HCT116 (cell line): ENCODE measurements at regions not wholly inside any gene's neighbourhood (a gene's known extent, or its start where the extent isn't known, plus 50 kb on each side); places are given as distances from the start of the nearest gene placed in this dataset.

Experiments used
- ATAC-seq: fragments of 200-7000 bp; cut with Tn5 transposase; 2 replicates; pipeline ENCODE4 v1.9.1; 2020; ENCODE audit warnings: mild to moderate bottlenecking, moderate library complexity
- BruUV-seq: library from RNA; stranded (reverse); fragments of 400-500 nt; replicated peaks from 2 replicates; lab custom pipeline; 2021; lab: Mats Ljungman, UMichigan
- CTCF ChIA-PET: fragments of 300-600 bp; sonication (Branson Sonifier 250); formaldehyde crosslinking; loops from one replicate; lab custom pipeline; 2021; ENCODE audit warnings: antibody characterized with exemption; lab: Charles Lee
- POLR2A ChIA-PET: fragments of 300-600, 350-600 bp; sonication (Branson Sonifier 250); formaldehyde crosslinking; loops from one replicate; lab custom pipeline; 2021; ENCODE audit warnings: antibody characterized with exemption; lab: Charles Lee
- RAD21 ChIA-PET, 2 experiments: fragments of 300-600 bp; sonication (Branson Sonifier 250); formaldehyde crosslinking; loops; one replicate each; lab custom pipeline; 2023; ENCODE audit warnings: low total read pairs in 2 of 2; ENCODE audit not compliant: uncharacterized antibody in 2 of 2, unreplicated experiment in 2 of 2, low non-redundant PET in 1 of 2; lab: Charles Lee
- DNase-seq: peaks from one replicate; pipeline ENCODE4 v3.0.0-alpha.2; 2010; ENCODE audit warnings: low read depth, low spot score
- H2AFZ ChIP-seq: fragments of 200-600 bp; shearing (Covaris generic), sonication (generic); 2 replicates; pipeline ENCODE4 v1.6.1; 2017; ENCODE audit warnings: low read depth, mixed run types, mixed read lengths, antibody characterized with exemption, low read length; ENCODE audit not compliant: poor library complexity, severe bottlenecking
- H3K27ac ChIP-seq: 2 replicates; pipeline ENCODE4 v1.5.1; 2012; ENCODE audit warnings: low read depth, low read length
- H3K27me3 ChIP-seq: fragments of 200-600 bp; sonication (generic); 2 replicates; pipeline ENCODE4 v1.6.1; 2016; ENCODE audit warnings: mixed run types, low read length, mixed read lengths; ENCODE audit not compliant: insufficient read depth
- H3K36me3 ChIP-seq, 2 experiments: fragments of 200-500 bp in 1 of 2; fragments of 200-600 bp in 1 of 2; sonication (Bioruptor generic) in 1 of 2; sonication (generic) in 1 of 2; 2 replicates each; pipeline versions ENCODE4 v1.5.1 to v1.6.1; 2014 to 2016; ENCODE audit warnings: low read length in 2 of 2, inconsistent platforms in 1 of 2, mixed read lengths in 1 of 2, mixed run types in 1 of 2; ENCODE audit not compliant: insufficient read depth in 2 of 2, control insufficient read depth in 1 of 2
- H3K4me1 ChIP-seq, 2 experiments: fragments of 200-600 bp in 1 of 2; sonication (generic) in 1 of 2; 2 replicates each; pipeline versions ENCODE4 v1.5.1 to v1.6.1; 2012 to 2017; ENCODE audit warnings: low read length in 2 of 2, inconsistent platforms in 1 of 2, mild to moderate bottlenecking in 1 of 2, mixed read lengths in 1 of 2, mixed run types in 1 of 2, moderate library complexity in 1 of 2; ENCODE audit not compliant: insufficient read depth in 2 of 2, control insufficient read depth in 1 of 2
- H3K4me2 ChIP-seq: fragments of 200-600 bp; sonication (generic); 2 replicates; pipeline ENCODE4 v1.6.1; 2017; ENCODE audit warnings: mixed run types, low read length, mixed read lengths
- H3K4me3 ChIP-seq, 2 experiments: fragments of 200-600 bp in 1 of 2; sonication (generic) in 1 of 2; replicated peaks in 1 of 2; 2 replicates each; pipeline ENCODE4 v1.5.1; 2011 to 2016; ENCODE audit warnings: low read length in 2 of 2, control low read depth in 1 of 2, low read depth in 1 of 2, mild to moderate bottlenecking in 1 of 2, mixed read lengths in 1 of 2, mixed run types in 1 of 2
- H3K79me2 ChIP-seq: fragments of 200-600 bp; sonication (generic); 2 replicates; pipeline ENCODE4 v1.6.1; 2017; ENCODE audit warnings: mild to moderate bottlenecking, mixed run types, low read length, moderate library complexity, mixed read lengths; ENCODE audit not compliant: insufficient read depth
- H3K9ac ChIP-seq: fragments of 200-600 bp; sonication (generic); 2 replicates; pipeline ENCODE4 v1.6.1; 2016; ENCODE audit warnings: low read length, mixed read lengths
- H3K9me2 ChIP-seq: fragments of 200-600 bp; sonication (generic), shearing (Covaris generic); 2 replicates; pipeline ENCODE4 v1.6.1; 2017; ENCODE audit warnings: mixed run types, mild to moderate bottlenecking, moderate library complexity; ENCODE audit not compliant: insufficient read depth
- H3K9me3 ChIP-seq, 2 experiments: fragments of 200-500 bp in 1 of 2; fragments of 200-600 bp in 1 of 2; sonication (Bioruptor generic) in 1 of 2; sonication (generic) in 1 of 2; 2 replicates each; pipeline ENCODE4 v1.6.1; 2014 to 2017; ENCODE audit warnings: low read length in 2 of 2, mixed read lengths in 2 of 2, inconsistent platforms in 1 of 2, low read depth in 1 of 2, mild to moderate bottlenecking in 1 of 2, mixed run types in 1 of 2, moderate library complexity in 1 of 2; ENCODE audit not compliant: control insufficient read depth in 1 of 2, insufficient read depth in 1 of 2
- H4K20me1 ChIP-seq: fragments of 200-600 bp; sonication (generic), shearing (Covaris generic); 2 replicates; pipeline ENCODE4 v1.6.1; 2017; ENCODE audit warnings: mixed run types, mild to moderate bottlenecking, moderate library complexity; ENCODE audit not compliant: insufficient read depth
- CEBPB ChIP-seq: IDR thresholded peaks from 2 replicates; pipeline ENCODE4 v1.6.1; 2012; ENCODE audit warnings: low read depth
- EGR1 ChIP-seq: IDR thresholded peaks from 2 replicates; pipeline ENCODE4 v1.6.1; 2012; ENCODE audit warnings: low read depth
- ELF1 ChIP-seq: IDR thresholded peaks from 2 replicates; pipeline ENCODE4 v1.6.1; 2012; ENCODE audit warnings: low read depth, borderline replicate concordance
- EZH2 ChIP-seq: fragments of 200-600 bp; sonication (generic); IDR thresholded peaks from 2 replicates; pipeline ENCODE4 v1.6.1; 2017; ENCODE audit warnings: antibody characterized with exemption, mixed run types
- EZH2phosphoT487 ChIP-seq: fragments of 200-600 bp; IDR thresholded peaks from 2 replicates; pipeline ENCODE4 v1.6.1; 2018; ENCODE audit warnings: antibody characterized with exemption, borderline replicate concordance
- FOSL1 ChIP-seq: IDR thresholded peaks from 2 replicates; pipeline ENCODE4 v1.6.1; 2012; ENCODE audit warnings: low read depth
- MAX ChIP-seq: IDR thresholded peaks from 2 replicates; pipeline ENCODE4 v1.6.1; 2012
- POLR2A ChIP-seq: IDR thresholded peaks from 2 replicates; pipeline ENCODE4 v1.7.0; 2011; ENCODE audit warnings: borderline replicate concordance; ENCODE audit not compliant: insufficient read depth, insufficient read length; ENCODE audit errors: extremely low read depth
- POLR2AphosphoS5 ChIP-seq: IDR thresholded peaks from 2 replicates; pipeline ENCODE4 v1.6.1; 2011; ENCODE audit warnings: mild to moderate bottlenecking, low read depth, low read length, moderate library complexity
- REST ChIP-seq: IDR thresholded peaks from 2 replicates; pipeline ENCODE4 v1.6.1; 2012; ENCODE audit warnings: low read depth
- SIN3A ChIP-seq: IDR thresholded peaks from 2 replicates; pipeline ENCODE4 v1.6.1; 2012; ENCODE audit warnings: low read depth
- SP1 ChIP-seq: IDR thresholded peaks from 2 replicates; pipeline ENCODE4 v1.6.1; 2012; ENCODE audit warnings: low read depth
- TCF7L2 ChIP-seq: IDR thresholded peaks from 2 replicates; pipeline ENCODE4 v1.7.0; 2011; ENCODE audit warnings: borderline replicate concordance, inconsistent platforms; ENCODE audit not compliant: insufficient read depth, insufficient read length; ENCODE audit errors: extremely low read depth
- ZNF274 ChIP-seq: fragments of 200-500 bp; sonication (Bioruptor generic); IDR thresholded peaks from 2 replicates; pipeline ENCODE4 v1.6.1; 2014; ENCODE audit warnings: mild to moderate bottlenecking, low read depth, low read length, inconsistent platforms
- intact Hi-C: fragments of 100-400 bp; cut with micrococcal nuclease; formaldehyde crosslinking; loops from 2 replicates; pipeline ENCODE4 v1.10.0; 2022
- TF ChIP-seq, protein P1 (sequence below): IDR thresholded peaks from 2 replicates; pipeline ENCODE4 v1.6.1; 2011; ENCODE audit warnings: mild to moderate bottlenecking, low read length, moderate library complexity; ENCODE audit not compliant: insufficient replicate concordance; ENCODE audit errors: extremely low read depth

- no peaks in the 10 kb centered on the region for H4K20me1 ChIP-seq
- H2AFZ ChIP-seq = no peak overlapping the region
- H3K27ac ChIP-seq = no peak overlapping the region
- intact Hi-C loops = no loop called here
- no peaks in the 10 kb centered on the region for H3K4me1 ChIP-seq
- no peaks in the 10 kb centered on the region for H3K9me3 ChIP-seq
- CTCF ChIA-PET = no interaction called here
- TF ChIP-seq EZH2 = no peak
- TF ChIP-seq ELF1 = no peak
- TF ChIP-seq EGR1 = no peak
- no peak for TF ChIP-seq FOSL1
- no peak for TF ChIP-seq EZH2phosphoT487
- no peaks in the 10 kb centered on the region; the same call in 1 of the 2 replicates for H3K27me3 ChIP-seq
- H3K36me3 ChIP-seq = no peaks in the 10 kb centered on the region
- BruUV-seq = no TSS peak
- RAD21 ChIA-PET = no interaction called here
- no peaks in the 10 kb centered on the region for H3K79me2 ChIP-seq
- ATAC-seq = no peak
- DNase-seq = no peak
- H3K4me2 ChIP-seq = no peak overlapping the region
- no peaks in the 10 kb centered on the region for H3K9me2 ChIP-seq
- POLR2A ChIA-PET = interaction anchor here (0.9 kb wide), 1 partner anchor 10 kb away, joined by 4 read pairs; no protein-coding TSS in a partner anchor
- H3K9ac ChIP-seq = no peak overlapping the region
- H3K4me3 ChIP-seq = no peak overlapping the region
Measured at GRCh38 chr13:95437561-95437960, 115.0 kb upstream of the CLDN10 start.

DNA sequence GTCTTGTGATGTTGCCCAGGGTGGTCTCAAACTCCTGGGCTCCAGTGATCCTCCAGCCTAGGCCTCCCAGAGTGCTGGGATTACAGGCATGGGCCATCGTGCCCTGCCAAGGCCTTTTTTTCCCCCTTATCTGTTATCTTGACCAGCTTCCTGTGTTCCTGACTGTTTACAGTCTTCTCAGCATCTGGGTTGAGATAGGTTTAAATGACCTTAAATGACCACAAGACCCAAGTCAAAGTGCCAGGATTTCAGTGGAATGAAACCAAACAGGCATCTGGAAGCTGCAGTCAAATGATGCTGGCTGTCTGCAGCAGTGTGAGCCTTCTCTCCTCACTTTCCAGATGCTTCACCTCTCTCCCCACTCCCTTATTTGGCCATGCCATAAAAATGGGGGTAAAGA is 114.2 kb upstream of the CLDN10 start:
- CTCF ChIA-PET = no interaction called here
- TF ChIP-seq SIN3A (no peak), EZH2phosphoT487 (no peak), CEBPB (no peak), SP1 (no peak), ZNF274 (no peak), POLR2AphosphoS5 (no peak), ELF1 (no peak), TCF7L2 (no peak), REST (no peak), POLR2A (no peak), MAX (no peak), FOSL1 (no peak)
- TF ChIP-seq, protein P1, sequence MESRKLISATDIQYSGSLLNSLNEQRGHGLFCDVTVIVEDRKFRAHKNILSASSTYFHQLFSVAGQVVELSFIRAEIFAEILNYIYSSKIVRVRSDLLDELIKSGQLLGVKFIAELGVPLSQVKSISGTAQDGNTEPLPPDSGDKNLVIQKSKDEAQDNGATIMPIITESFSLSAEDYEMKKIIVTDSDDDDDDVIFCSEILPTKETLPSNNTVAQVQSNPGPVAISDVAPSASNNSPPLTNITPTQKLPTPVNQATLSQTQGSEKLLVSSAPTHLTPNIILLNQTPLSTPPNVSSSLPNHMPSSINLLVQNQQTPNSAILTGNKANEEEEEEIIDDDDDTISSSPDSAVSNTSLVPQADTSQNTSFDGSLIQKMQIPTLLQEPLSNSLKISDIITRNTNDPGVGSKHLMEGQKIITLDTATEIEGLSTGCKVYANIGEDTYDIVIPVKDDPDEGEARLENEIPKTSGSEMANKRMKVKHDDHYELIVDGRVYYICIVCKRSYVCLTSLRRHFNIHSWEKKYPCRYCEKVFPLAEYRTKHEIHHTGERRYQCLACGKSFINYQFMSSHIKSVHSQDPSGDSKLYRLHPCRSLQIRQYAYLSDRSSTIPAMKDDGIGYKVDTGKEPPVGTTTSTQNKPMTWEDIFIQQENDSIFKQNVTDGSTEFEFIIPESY = no peak
- POLR2A ChIA-PET = no interaction called here

More for the DNA sequence above, 114.2 kb upstream of the CLDN10 start:
- ATAC-seq (no peak), DNase-seq (no peak)
- Histone ChIP-seq H3K36me3 (no peaks in the 10 kb centered on the region), H3K4me3 (no peak overlapping the region), H4K20me1 (no peaks in the 10 kb centered on the region), H3K9me2 (no peaks in the 10 kb centered on the region), H3K9ac (no peak overlapping the region), H3K27ac (no peak overlapping the region), H3K79me2 (no peaks in the 10 kb centered on the region), H3K4me2 (no peak overlapping the region), H3K4me1 (no peaks in the 10 kb centered on the region), H2AFZ (no peak overlapping the region), H3K27me3 (peaks cover 4% of the 10 kb centered on the region), H3K9me3 (no peaks in the 10 kb centered on the region)
- BruUV-seq = no TSS peak
- intact Hi-C loops = no loop called here
- RAD21 ChIA-PET = no interaction called here
